Stimulated activated CD4-positive, alpha-beta T cell treated with anti-CD3 and anti-CD28 coated beads, Interleukin-15, amount 100 ng/mL, for 1 hour (primary cell): ENCODE measurements at regions not wholly inside any gene's neighbourhood (a gene's known extent, or its start where the extent isn't known, plus 50 kb on each side); places are given as distances from the start of the nearest gene placed in this dataset.

Experiments
- DNase-seq, 2 donors: peaks; one replicate each; pipeline ENCODE4 v3.0.0-alpha.2; 2020; ENCODE audit warnings: low read depth in 1 of 2, low spot score in 1 of 2

DNA sequence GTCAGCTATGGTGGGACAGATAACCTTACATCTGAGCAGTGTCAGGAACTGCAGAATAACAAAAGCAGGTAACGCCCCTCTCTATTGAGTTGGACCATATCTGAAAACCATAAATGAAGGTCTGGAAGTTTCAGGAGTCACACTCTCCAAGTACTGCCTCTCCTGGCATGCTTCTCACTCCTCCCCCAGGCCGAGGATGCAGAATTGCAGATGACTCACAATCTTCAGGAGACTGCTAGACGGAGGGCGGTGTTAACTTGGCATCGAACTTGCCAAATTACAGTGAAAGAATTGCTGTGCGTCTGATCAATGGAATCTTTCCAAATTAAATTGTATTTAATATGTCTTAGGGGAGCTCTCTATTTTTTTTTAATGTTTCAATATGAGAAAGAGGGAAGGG is 67.1 kb upstream of the TRIM2 start:
- no peak for DNase-seq

DNA sequence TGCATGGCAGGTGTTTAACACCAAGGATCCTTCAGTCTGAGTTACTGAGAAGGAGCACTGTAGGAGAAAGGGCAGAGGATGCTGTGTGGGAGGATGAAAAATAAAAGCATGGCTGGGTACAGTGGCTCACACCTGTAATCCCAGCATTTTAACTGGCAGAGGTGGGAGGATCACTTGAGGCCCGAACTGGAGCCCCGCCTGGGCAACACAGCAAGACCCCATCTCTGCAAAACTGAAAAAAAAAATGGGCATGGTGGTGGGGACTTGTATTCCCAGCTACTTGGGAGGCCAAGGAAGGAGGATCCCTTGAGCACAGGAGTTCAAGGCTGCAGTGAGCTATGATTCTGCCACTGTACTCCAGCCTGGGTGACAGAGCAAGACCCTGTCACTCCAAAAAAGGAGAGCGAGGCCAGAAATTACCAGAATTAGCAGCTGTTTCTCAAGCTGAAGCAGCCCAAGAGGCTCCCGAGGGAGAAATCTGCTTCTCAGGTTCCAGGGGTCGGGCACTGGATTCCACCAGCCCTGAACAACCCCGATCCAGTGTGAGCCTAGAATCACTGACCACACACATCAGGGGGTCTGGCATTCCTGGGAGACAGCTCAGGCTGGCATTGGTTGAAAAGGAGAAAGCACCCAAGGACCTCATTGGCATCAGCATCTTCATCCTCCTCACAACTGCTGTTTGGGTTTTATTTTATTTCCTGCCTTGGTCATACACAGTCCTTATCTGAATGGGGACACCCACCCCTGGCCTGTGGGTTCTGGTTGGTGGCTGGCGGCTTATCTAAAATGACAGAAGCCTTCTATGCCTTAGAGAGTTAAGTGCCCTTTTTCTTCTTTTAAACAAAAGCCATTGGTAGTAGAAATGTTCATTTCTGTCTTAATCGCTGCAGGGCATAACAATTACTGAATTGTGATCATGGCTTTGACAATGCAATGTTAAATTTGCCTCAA is 66.3 kb upstream of the TRIM2 start:
- no peak for DNase-seq

- DNase-seq, result no peak
Observed at GRCh38 chr4:153138736-153139135, 65.5 kb upstream of the TRIM2 start.

GRCh38 chr4:153140294-153140693 is 63.9 kb upstream of the TRIM2 start:
- no peak for DNase-seq

DNA sequence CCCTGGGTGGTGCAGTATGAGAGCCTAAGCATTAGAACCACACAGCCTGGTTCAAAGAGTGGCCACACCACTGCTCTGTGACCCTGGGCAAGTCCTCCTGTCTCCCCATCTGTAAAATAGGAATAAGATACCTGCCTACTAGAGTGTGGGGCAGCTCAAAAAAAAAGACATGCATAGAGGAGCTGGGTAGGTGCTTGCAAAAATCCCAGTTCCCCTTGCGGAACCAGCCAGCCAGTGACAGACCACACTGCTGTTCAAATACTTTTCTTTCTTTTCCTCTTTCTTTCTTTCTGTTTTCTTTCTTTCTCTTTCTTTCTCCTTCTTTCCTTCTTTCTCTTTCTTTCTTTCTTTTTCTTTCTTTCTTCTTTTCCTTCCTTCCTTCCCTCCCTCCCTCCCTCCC is 63.0 kb upstream of the TRIM2 start:
- no peak for DNase-seq

GRCh38 chr4:153142700-153143438 is 61.4 kb upstream of the TRIM2 start:
- DNase-seq, result peak; percentile 3 to 23

- DNase-seq, result no peak
Observed at GRCh38 chr4:153143527-153144348, 60.5 kb upstream of the TRIM2 start.

DNA sequence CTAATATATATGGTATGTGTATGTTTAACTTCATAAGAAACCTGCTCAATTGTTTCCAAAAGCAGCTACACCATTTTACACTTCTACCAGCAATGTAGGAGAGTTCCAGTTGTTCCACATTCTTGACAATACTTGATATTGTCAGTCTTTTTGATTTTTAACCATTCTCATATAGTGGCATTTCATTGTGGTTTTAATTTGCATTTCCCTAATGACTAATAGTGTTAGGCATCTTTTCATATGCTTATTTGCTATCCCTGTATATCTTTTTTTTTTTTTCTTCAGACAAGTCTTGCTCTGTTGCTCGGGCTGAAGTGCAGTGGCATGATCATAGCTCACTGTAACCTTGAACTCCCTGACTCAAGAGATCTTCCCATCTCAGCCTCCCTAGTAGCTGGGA is 58.2 kb upstream of the TRIM2 start:
- no peak for DNase-seq

DNA sequence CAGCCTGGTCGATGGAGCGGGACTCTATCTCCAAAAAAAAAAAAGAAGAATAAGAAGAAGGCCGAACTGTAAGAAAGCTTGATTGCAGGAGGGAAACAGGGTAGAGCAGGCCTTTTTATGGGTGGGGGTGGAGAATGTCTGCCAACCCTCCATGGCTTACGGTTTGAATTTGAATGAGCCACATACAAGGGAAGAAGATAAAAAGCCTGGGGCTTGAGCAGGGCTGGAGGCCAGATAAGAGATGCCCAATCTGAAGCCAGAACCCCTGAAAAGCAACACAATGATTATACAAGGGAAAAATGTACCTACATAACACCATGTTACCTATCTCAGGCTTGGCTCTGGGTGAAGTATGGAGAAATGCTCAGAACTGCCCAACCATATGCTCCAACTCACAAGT is 57.3 kb upstream of the TRIM2 start:
- DNase-seq, result no peak

GRCh38 chr4:153148791-153149190 is 55.5 kb upstream of the TRIM2 start:
- no peak for DNase-seq

DNA sequence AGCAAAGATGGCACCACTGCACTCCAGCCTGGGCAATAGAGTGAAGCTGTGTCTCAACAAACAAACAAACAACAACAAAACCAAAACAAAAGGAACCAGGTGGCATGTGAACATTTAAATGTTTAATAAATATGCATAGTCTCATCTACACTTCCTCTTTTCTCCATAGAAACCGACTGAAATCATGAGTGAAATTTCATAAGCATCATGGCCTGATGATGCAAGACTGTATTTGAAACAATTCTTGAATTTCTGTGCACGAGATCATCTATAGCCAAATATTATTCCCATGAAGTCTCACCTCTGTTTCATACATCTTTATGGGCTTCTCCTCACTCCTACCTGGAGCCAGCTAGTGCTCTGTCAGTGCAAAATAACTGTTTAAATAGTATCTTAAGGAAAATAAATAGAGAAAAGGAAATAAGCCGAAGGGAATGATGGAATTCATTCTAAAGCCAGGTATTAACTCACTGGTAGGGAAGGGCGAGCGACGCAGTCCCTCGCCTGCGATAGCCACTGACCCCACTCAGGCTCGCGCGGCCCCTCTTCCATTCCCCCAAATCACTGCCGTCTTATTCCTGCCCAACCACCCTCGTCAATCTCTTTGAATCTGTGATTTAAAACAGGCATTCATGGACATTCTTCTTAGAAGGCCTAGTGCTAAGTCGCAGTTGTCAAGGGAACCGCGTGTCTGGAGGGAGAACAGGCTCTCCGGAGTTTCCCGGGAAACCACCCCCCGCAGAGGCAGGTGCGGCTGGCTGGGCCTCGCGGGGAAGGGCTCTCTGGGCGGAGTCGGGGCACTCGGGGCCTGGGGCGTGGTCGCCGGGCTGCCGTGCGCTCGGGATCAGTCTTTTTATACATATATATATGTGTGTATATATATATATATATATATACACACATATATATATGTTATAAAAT is 52.4 kb upstream of the TRIM2 start:
- peak in 1 of 2 donors; percentile 21 for DNase-seq

DNA sequence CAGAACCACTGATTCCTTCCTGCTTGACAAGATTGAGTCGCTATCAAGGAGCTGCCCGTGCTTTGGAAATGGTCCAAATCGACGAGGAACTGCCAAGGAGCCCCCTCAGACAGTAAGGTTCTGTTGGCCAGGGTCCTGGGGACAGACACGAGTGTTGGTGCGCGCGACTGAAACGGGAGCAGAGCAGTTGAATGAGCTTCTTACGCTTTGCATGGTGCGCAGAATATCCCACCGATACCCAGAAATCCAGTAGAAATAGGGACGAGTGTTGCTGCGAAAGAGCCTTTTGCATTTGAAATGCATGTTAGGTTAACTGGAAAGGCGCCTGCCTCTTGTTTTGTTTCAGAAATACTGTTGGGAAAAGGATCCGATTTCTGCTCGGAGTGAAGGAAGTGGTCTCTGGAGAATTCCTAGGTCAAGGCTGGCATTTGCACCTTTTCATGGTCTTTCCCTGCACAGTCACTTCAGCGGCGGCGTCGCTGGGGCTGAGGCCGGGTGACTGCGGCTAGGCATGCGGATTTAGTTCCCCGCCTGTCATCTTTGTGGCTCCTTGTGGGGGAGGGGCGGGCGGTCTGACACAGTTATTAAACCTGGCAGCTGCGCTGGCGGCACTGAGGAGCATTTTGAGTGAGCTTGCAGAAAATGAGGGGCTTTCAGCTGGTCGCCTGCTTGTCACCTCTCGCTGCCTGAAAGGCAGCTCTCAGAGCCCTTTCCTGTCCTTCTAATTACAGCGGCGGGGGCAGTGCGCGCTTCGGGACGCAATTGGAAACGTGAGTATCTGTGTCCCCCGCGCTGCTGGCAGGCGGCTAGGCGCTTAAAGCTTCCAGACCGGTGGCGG is 51.5 kb upstream of the TRIM2 start:
- DNase-seq, result peak; percentile 19 to 58

- peak; percentile 56 to 59 for DNase-seq
Observed at GRCh38 chr4:153153339-153153871, 50.8 kb upstream of the TRIM2 start.

DNA sequence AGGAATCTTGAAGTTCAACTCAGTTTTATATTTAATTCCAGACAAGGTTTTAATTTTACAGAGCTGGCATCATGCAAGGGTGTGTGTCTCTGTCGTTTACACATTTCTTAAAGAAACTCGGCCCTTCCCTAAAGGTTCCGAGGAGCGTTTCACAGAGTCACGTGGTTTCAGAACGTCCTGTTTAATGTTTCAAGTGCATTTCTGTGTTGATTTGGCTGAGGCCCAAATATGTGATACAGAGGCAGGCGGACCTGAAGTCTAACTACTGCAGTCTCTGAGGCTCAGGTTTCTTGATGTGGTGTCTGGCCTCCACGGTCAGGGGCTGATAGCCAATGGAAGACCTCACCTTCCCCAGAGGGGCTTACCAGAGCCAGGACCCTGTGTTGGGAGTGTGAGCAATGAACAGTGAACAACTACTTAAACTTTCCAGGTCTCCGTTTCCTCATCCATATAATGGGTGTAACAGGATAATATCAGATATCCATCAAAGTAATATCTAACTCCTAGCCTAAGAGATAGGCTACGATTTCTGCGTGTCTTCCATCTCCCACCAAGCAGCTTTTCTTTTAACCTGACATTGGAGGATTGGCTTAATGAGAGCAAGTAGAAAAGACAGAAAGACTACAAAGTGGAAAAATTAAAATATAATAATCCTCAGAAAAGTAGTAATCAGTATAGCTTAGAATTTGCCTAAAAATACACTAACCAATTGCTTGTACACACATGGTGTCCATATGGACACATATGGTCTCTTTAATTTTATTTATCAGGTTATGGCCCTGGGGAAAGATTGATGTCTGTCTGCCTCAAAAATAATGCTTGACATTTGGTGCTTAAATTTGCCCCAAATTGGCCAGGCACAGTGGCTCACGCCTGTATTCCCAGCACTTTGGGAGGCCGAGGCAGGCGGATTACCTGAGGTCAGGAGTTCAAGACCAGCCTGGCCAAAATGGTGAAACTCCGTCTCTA is 50.0 kb upstream of the TRIM2 start:
- DNase-seq, result no peak
